Loucy (cell line): ENCODE measurements at regions not wholly inside any gene's neighbourhood (a gene's known extent, or its start where the extent isn't known, plus 50 kb on each side); places are given as distances from the start of the nearest gene placed in this dataset.

Experiments used
- H2AFZ ChIP-seq: fragments of 200-600 bp; sonication (generic); 2 replicates; pipeline ENCODE4 v1.6.0; 2016; ENCODE audit warnings: antibody characterized with exemption, mild to moderate bottlenecking, low read length, moderate library complexity
- H3F3A ChIP-seq: fragments of 200-600 bp; 2 replicates; pipeline ENCODE4 v1.6.0; 2016; ENCODE audit warnings: antibody characterized with exemption, low read depth, mild to moderate bottlenecking
- H3K27me3 ChIP-seq: fragments of 200-600 bp; sonication (generic); 2 replicates; pipeline ENCODE4 v1.6.1; 2014; ENCODE audit warnings: low read length, mild to moderate bottlenecking; ENCODE audit not compliant: insufficient read depth, poor library complexity, severe bottlenecking
- H3K36me3 ChIP-seq: fragments of 200-600 bp; sonication (generic); 2 replicates; pipeline ENCODE4 v1.6.1; 2016; ENCODE audit warnings: low read length; ENCODE audit not compliant: insufficient read depth
- H3K4me1 ChIP-seq: fragments of 200-600 bp; sonication (generic); 2 replicates; pipeline ENCODE4 v1.5.1; 2014; ENCODE audit warnings: low read length, mild to moderate bottlenecking; ENCODE audit not compliant: insufficient read depth, poor library complexity, severe bottlenecking
- H3K4me2 ChIP-seq: fragments of 200-600 bp; sonication (generic); 2 replicates; pipeline ENCODE4 v1.6.0; 2014; ENCODE audit warnings: antibody characterized with exemption, low read length, low read depth, mild to moderate bottlenecking; ENCODE audit not compliant: poor library complexity, severe bottlenecking
- H3K4me3 ChIP-seq: fragments of 200-600 bp; sonication (generic); 2 replicates; pipeline ENCODE4 v1.5.1; 2014; ENCODE audit warnings: low read length, mild to moderate bottlenecking, mixed read lengths; ENCODE audit not compliant: poor library complexity, severe bottlenecking
- H3K79me2 ChIP-seq: fragments of 200-600 bp; sonication (generic); 2 replicates; pipeline ENCODE4 v1.6.1; 2014; ENCODE audit warnings: low read length; ENCODE audit not compliant: insufficient read depth
- H3K9ac ChIP-seq: fragments of 200-600 bp; sonication (generic); 2 replicates; pipeline ENCODE4 v1.6.0; 2014; ENCODE audit warnings: mild to moderate bottlenecking, low read depth, low read length, moderate library complexity; ENCODE audit not compliant: poor library complexity, severe bottlenecking
- H3K9me2 ChIP-seq: fragments of 200-600 bp; sonication (generic); replicated peaks from 2 replicates; pipeline ENCODE4 v1.6.1; 2016; ENCODE audit warnings: low read depth, low read length, mixed read lengths
- H3K9me3 ChIP-seq: fragments of 200-600 bp; sonication (generic); 2 replicates; pipeline ENCODE4 v1.6.1; 2014; ENCODE audit warnings: mild to moderate bottlenecking, antibody characterized with exemption, low read length, low read depth; ENCODE audit not compliant: insufficient read depth
- H4K20me1 ChIP-seq: fragments of 200-600 bp; sonication (generic); 2 replicates; pipeline ENCODE4 v1.6.0; 2014; ENCODE audit warnings: antibody characterized with exemption, low read length, mild to moderate bottlenecking; ENCODE audit not compliant: insufficient read depth, poor library complexity, severe bottlenecking
- CTCF ChIP-seq: fragments of 200-600 bp; sonication (generic); conservative IDR thresholded peaks from 2 replicates; pipeline ENCODE4 v1.5.1; 2014; ENCODE audit warnings: mild to moderate bottlenecking, antibody characterized with exemption, low read length
- EZH2phosphoT487 ChIP-seq: fragments of 200-600 bp; IDR thresholded peaks from 2 replicates; pipeline ENCODE4 v1.6.1; 2018; ENCODE audit warnings: antibody characterized with exemption, mild to moderate bottlenecking, moderate library complexity, borderline replicate concordance

GRCh38 chr2:122277956-122278355, 522.5 kb downstream of the TSN start:
- H3K9ac ChIP-seq: no peak overlapping the region
- no peak overlapping the region for H3K4me2 ChIP-seq
- H3K9me2 ChIP-seq: no peaks in the 10 kb centered on the region
- H3K27me3 ChIP-seq: no peaks in the 10 kb centered on the region
- no peak overlapping the region for H2AFZ ChIP-seq
- no peaks in the 10 kb centered on the region for H3K9me3 ChIP-seq
- no peaks in the 10 kb centered on the region for H3K4me1 ChIP-seq
- TF ChIP-seq CTCF (no peak), EZH2phosphoT487 (no peak)
- no peaks in the 10 kb centered on the region for H3K79me2 ChIP-seq
- H3K36me3 ChIP-seq: no peaks in the 10 kb centered on the region
- H4K20me1 ChIP-seq: no peaks in the 10 kb centered on the region
- H3K4me3 ChIP-seq: no peak overlapping the region
- no peaks in the 10 kb centered on the region for H3F3A ChIP-seq

GRCh38 chr2:122300758-122301157, 545.3 kb downstream of the TSN start:
- H3F3A ChIP-seq: no peaks in the 10 kb centered on the region
- H3K4me1 ChIP-seq: no peaks in the 10 kb centered on the region
- no peaks in the 10 kb centered on the region for H3K79me2 ChIP-seq
- no peak overlapping the region for H3K9ac ChIP-seq
- H4K20me1 ChIP-seq: no peaks in the 10 kb centered on the region
- no peaks in the 10 kb centered on the region for H3K9me3 ChIP-seq
- H3K4me3 ChIP-seq: no peak overlapping the region
- TF ChIP-seq EZH2phosphoT487: no peak
- TF ChIP-seq CTCF: peak; percentile 67
- no peak overlapping the region for H3K4me2 ChIP-seq
- H3K27me3 ChIP-seq: no peaks in the 10 kb centered on the region
- H3K36me3 ChIP-seq: no peaks in the 10 kb centered on the region
- H3K9me2 ChIP-seq: no peaks in the 10 kb centered on the region
- H2AFZ ChIP-seq: peak overlapping the region; percentile 79; the same call in 1 of the 2 replicates

GRCh38 chr2:122307763-122308162, 552.3 kb downstream of the TSN start:
- Histone ChIP-seq H3K4me2 (no peak overlapping the region), H4K20me1 (no peaks in the 10 kb centered on the region), H2AFZ (no peak overlapping the region), H3K4me1 (no peaks in the 10 kb centered on the region), H3K79me2 (no peaks in the 10 kb centered on the region), H3K9me2 (no peaks in the 10 kb centered on the region), H3K9me3 (no peaks in the 10 kb centered on the region), H3K36me3 (no peaks in the 10 kb centered on the region), H3K4me3 (no peak overlapping the region), H3K27me3 (no peaks in the 10 kb centered on the region), H3K9ac (no peak overlapping the region), H3F3A (no peaks in the 10 kb centered on the region)
- TF ChIP-seq EZH2phosphoT487: no peak
- TF ChIP-seq CTCF: no peak
